Activated CD8-positive, alpha-beta T cell treated with anti-CD3 and anti-CD28 coated beads, Interleukin-2, amount 10 ng/mL, durations not matched to agents 7 days and 5 days (primary cell): ENCODE measurements at regions not wholly inside any gene's neighbourhood (a gene's known extent, or its start where the extent isn't known, plus 50 kb on each side); places are given as distances from the start of the nearest gene placed in this dataset.

ENCODE experiments used
- ATAC-seq: fragments of 150-1000 bp; cut with Tn5 transposase; one replicate; pipeline ENCODE4 v1.10.0; 2021; ENCODE audit warnings: moderate library complexity
- CTCF ChIA-PET: fragments of 350-600 bp; sonication (Branson Sonifier 250); formaldehyde crosslinking; loops from one replicate; lab custom pipeline; 2021; ENCODE audit warnings: antibody characterized with exemption; lab: Charles Lee
- POLR2A ChIA-PET: fragments of 350-600 bp; sonication (Branson Sonifier 250); formaldehyde crosslinking; loops from one replicate; lab custom pipeline; 2021; ENCODE audit warnings: antibody characterized with exemption; lab: Charles Lee
- DNase-seq: peaks from one replicate; pipeline ENCODE4 v3.0.0-alpha.2; 2020
- H3K27ac Mint-ChIP-seq: one replicate; pipeline ENCODE4 v1.8.0; 2021; ENCODE audit warnings: mild to moderate bottlenecking, mixed read lengths
- H3K27me3 Mint-ChIP-seq: one replicate; pipeline ENCODE4 v1.8.0; 2021; ENCODE audit warnings: low read depth, mixed read lengths
- H3K36me3 Mint-ChIP-seq: one replicate; pipeline ENCODE4 v1.8.0; 2021; ENCODE audit warnings: low read depth, mixed read lengths
- H3K4me1 Mint-ChIP-seq: one replicate; pipeline ENCODE4 v1.8.0; 2021; ENCODE audit warnings: low read depth, mixed read lengths
- H3K4me3 Mint-ChIP-seq: one replicate; pipeline ENCODE4 v1.8.0; 2021; ENCODE audit warnings: mild to moderate bottlenecking, mixed read lengths
- H3K9me3 Mint-ChIP-seq: one replicate; pipeline ENCODE4 v1.8.0; 2022; ENCODE audit warnings: mixed read lengths; ENCODE audit not compliant: insufficient read depth

GRCh38 chr3:4030624-4031023, 231.4 kb downstream of the LRRN1 start:
- Mint-ChIP-seq H3K4me3 (no peak overlapping the region), H3K4me1 (no peaks in the 10 kb centered on the region), H3K27me3 (no peaks in the 10 kb centered on the region), H3K9me3 (no peaks in the 10 kb centered on the region), H3K27ac (no peak overlapping the region), H3K36me3 (no peaks in the 10 kb centered on the region)
- ChIA-PET CTCF (interaction anchor here (1.9 kb wide), 1 partner anchor 32 kb away, joined by 7 read pairs; no protein-coding TSS in a partner anchor), POLR2A (no interaction called here)
- no peak for ATAC-seq
- DNase-seq, result no peak

GRCh38 chr3:4033296-4033695, 234.1 kb downstream of the LRRN1 start:
- CTCF ChIA-PET, result no interaction called here
- POLR2A ChIA-PET, result no interaction called here
- H3K27ac Mint-ChIP-seq, result no peak overlapping the region
- no peaks in the 10 kb centered on the region for H3K36me3 Mint-ChIP-seq
- H3K27me3 Mint-ChIP-seq, result no peaks in the 10 kb centered on the region
- no peak overlapping the region for H3K4me3 Mint-ChIP-seq
- DNase-seq, result no peak
- ATAC-seq, result no peak
- no peaks in the 10 kb centered on the region for H3K9me3 Mint-ChIP-seq
- no peaks in the 10 kb centered on the region for H3K4me1 Mint-ChIP-seq

GRCh38 chr3:4036046-4036445, 236.8 kb downstream of the LRRN1 start:
- H3K9me3 Mint-ChIP-seq, result no peaks in the 10 kb centered on the region
- ATAC-seq, result no peak
- no peaks in the 10 kb centered on the region for H3K27me3 Mint-ChIP-seq
- H3K36me3 Mint-ChIP-seq, result no peaks in the 10 kb centered on the region
- no peak overlapping the region for H3K4me3 Mint-ChIP-seq
- ChIA-PET CTCF (no interaction called here), POLR2A (no interaction called here)
- no peak for DNase-seq
- H3K27ac Mint-ChIP-seq, result no peak overlapping the region
- no peaks in the 10 kb centered on the region for H3K4me1 Mint-ChIP-seq

GRCh38 chr3:4038351-4038750, 239.1 kb downstream of the LRRN1 start:
- CTCF ChIA-PET, result no interaction called here
- DNase-seq (no peak), ATAC-seq (no peak)
- H3K27me3 Mint-ChIP-seq, result no peaks in the 10 kb centered on the region
- H3K36me3 Mint-ChIP-seq, result no peaks in the 10 kb centered on the region
- no peak overlapping the region for H3K27ac Mint-ChIP-seq
- no peak overlapping the region for H3K4me3 Mint-ChIP-seq
- no peaks in the 10 kb centered on the region for H3K9me3 Mint-ChIP-seq
- POLR2A ChIA-PET, result no interaction called here
- H3K4me1 Mint-ChIP-seq, result no peaks in the 10 kb centered on the region

GRCh38 chr3:4042070-4042469, 242.8 kb downstream of the LRRN1 start:
- ATAC-seq (no peak), DNase-seq (no peak)
- Mint-ChIP-seq H3K9me3 (no peaks in the 10 kb centered on the region), H3K4me3 (no peak overlapping the region), H3K36me3 (no peaks in the 10 kb centered on the region), H3K27ac (no peak overlapping the region), H3K4me1 (no peaks in the 10 kb centered on the region), H3K27me3 (no peaks in the 10 kb centered on the region)
- ChIA-PET CTCF (no interaction called here), POLR2A (no interaction called here)

GRCh38 chr3:4042869-4043268, 243.6 kb downstream of the LRRN1 start:
- ChIA-PET CTCF (no interaction called here), POLR2A (no interaction called here)
- DNase-seq (no peak), ATAC-seq (no peak)
- Mint-ChIP-seq H3K4me3 (no peak overlapping the region), H3K9me3 (no peaks in the 10 kb centered on the region), H3K4me1 (no peaks in the 10 kb centered on the region), H3K27me3 (no peaks in the 10 kb centered on the region), H3K36me3 (no peaks in the 10 kb centered on the region), H3K27ac (no peak overlapping the region)

GRCh38 chr3:4043867-4044575, 244.8 kb downstream of the LRRN1 start:
- Mint-ChIP-seq H3K36me3 (no peaks in the 10 kb centered on the region), H3K27me3 (no peaks in the 10 kb centered on the region), H3K27ac (no peak overlapping the region), H3K4me3 (no peak overlapping the region), H3K4me1 (no peaks in the 10 kb centered on the region), H3K9me3 (no peaks in the 10 kb centered on the region)
- ATAC-seq (no peak), DNase-seq (no peak)
- POLR2A ChIA-PET, result no interaction called here
- CTCF ChIA-PET, result interaction anchor here (1.1 kb wide), 1 partner anchor 46 kb away, joined by 3 read pairs; no protein-coding TSS in a partner anchor

- H3K36me3 Mint-ChIP-seq, result no peaks in the 10 kb centered on the region
- no peak for DNase-seq
- H3K27me3 Mint-ChIP-seq, result no peaks in the 10 kb centered on the region
- H3K4me1 Mint-ChIP-seq, result no peaks in the 10 kb centered on the region
- H3K9me3 Mint-ChIP-seq, result no peaks in the 10 kb centered on the region
- ChIA-PET CTCF (interaction anchor here (1.1 kb wide), 1 partner anchor 46 kb away, joined by 3 read pairs; no protein-coding TSS in a partner anchor), POLR2A (no interaction called here)
- no peak overlapping the region for H3K27ac Mint-ChIP-seq
- H3K4me3 Mint-ChIP-seq, result no peak overlapping the region
- no peak for ATAC-seq
Observed at GRCh38 chr3:4044619-4045018, 245.4 kb downstream of the LRRN1 start.

GRCh38 chr3:4045756-4046155, 246.5 kb downstream of the LRRN1 start:
- CTCF ChIA-PET, result no interaction called here
- Mint-ChIP-seq H3K27me3 (no peaks in the 10 kb centered on the region), H3K27ac (no peak overlapping the region), H3K4me1 (no peaks in the 10 kb centered on the region), H3K36me3 (no peaks in the 10 kb centered on the region), H3K9me3 (no peaks in the 10 kb centered on the region), H3K4me3 (no peak overlapping the region)
- no peak for ATAC-seq
- no peak for DNase-seq
- POLR2A ChIA-PET, result no interaction called here

GRCh38 chr3:4047366-4047765, 248.1 kb downstream of the LRRN1 start:
- ChIA-PET POLR2A (no interaction called here), CTCF (no interaction called here)
- Mint-ChIP-seq H3K36me3 (no peaks in the 10 kb centered on the region), H3K4me3 (no peak overlapping the region), H3K4me1 (no peaks in the 10 kb centered on the region), H3K27me3 (no peaks in the 10 kb centered on the region), H3K9me3 (no peaks in the 10 kb centered on the region), H3K27ac (no peak overlapping the region)
- DNase-seq, result no peak
- no peak for ATAC-seq

GRCh38 chr3:4052706-4053105, 250.5 kb upstream of the SETMAR start:
- Mint-ChIP-seq H3K4me3 (no peak overlapping the region), H3K36me3 (no peaks in the 10 kb centered on the region), H3K9me3 (no peaks in the 10 kb centered on the region), H3K27ac (no peak overlapping the region), H3K4me1 (no peaks in the 10 kb centered on the region), H3K27me3 (no peaks in the 10 kb centered on the region)
- ATAC-seq (no peak), DNase-seq (no peak)
- ChIA-PET POLR2A (no interaction called here), CTCF (no interaction called here)

- Mint-ChIP-seq H3K27me3 (no peaks in the 10 kb centered on the region), H3K4me1 (no peaks in the 10 kb centered on the region), H3K4me3 (no peak overlapping the region), H3K27ac (no peak overlapping the region), H3K36me3 (no peaks in the 10 kb centered on the region), H3K9me3 (no peaks in the 10 kb centered on the region)
- ATAC-seq (no peak), DNase-seq (no peak)
- CTCF ChIA-PET, result no interaction called here
- POLR2A ChIA-PET, result no interaction called here
Observed at GRCh38 chr3:4053975-4054374, 249.2 kb upstream of the SETMAR start.

GRCh38 chr3:4060064-4060463, 243.1 kb upstream of the SETMAR start:
- ATAC-seq, result no peak
- no peaks in the 10 kb centered on the region for H3K27me3 Mint-ChIP-seq
- no peaks in the 10 kb centered on the region for H3K36me3 Mint-ChIP-seq
- CTCF ChIA-PET, result interaction anchor here (0.6 kb wide), 1 partner anchor 1868 kb away, joined by 3 read pairs; no protein-coding TSS in a partner anchor
- H3K4me3 Mint-ChIP-seq, result no peak overlapping the region
- POLR2A ChIA-PET, result no interaction called here
- H3K9me3 Mint-ChIP-seq, result no peaks in the 10 kb centered on the region
- no peak overlapping the region for H3K27ac Mint-ChIP-seq
- no peak for DNase-seq
- H3K4me1 Mint-ChIP-seq, result no peaks in the 10 kb centered on the region
